ENCODE measurements at regions not wholly inside any gene's neighbourhood (a gene's known extent, or its start where the extent isn't known, plus 50 kb on each side); places are given as distances from the start of the nearest gene placed in this dataset.

- TF ChIP-seq CTCF (IDR thresholded peaks at IDR 0.05; ENCODE audit: low read depth, low read length, poor library complexity, severe bottlenecking) (no peak), EZH2phosphoT487 (IDR thresholded peaks at IDR 0.05; ENCODE audit: borderline replicate concordance, low read length) (no peak)
These were observed 426.6 kb upstream of the THBS1 start for GRCh38 chr15:39154227-39154638.
